ENCODE measurements at regions not wholly inside any gene's neighbourhood (a gene's known extent, or its start where the extent isn't known, plus 50 kb on each side); places are given as distances from the start of the nearest gene placed in this dataset.

DNA sequence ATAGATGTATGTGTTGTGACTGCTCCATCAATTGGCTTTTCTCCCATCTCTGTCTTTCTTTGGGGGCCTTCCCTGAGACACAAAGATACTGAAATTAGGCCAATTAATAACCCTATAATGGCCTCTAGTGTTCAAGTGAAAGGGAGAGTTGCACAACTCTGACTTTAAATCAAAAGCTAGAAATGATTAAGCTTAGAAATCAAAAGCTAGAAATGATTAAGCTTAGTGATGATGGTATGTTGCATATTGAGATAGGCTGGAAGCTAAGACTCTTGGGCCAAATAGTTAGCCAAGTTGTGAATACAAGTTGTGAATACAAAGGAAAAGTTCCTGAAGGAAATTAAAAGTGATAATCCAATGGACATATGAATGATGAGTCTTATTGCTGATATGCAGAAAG, 452.9 kb upstream of the AGA start:
- TF ChIP-seq, protein P1, sequence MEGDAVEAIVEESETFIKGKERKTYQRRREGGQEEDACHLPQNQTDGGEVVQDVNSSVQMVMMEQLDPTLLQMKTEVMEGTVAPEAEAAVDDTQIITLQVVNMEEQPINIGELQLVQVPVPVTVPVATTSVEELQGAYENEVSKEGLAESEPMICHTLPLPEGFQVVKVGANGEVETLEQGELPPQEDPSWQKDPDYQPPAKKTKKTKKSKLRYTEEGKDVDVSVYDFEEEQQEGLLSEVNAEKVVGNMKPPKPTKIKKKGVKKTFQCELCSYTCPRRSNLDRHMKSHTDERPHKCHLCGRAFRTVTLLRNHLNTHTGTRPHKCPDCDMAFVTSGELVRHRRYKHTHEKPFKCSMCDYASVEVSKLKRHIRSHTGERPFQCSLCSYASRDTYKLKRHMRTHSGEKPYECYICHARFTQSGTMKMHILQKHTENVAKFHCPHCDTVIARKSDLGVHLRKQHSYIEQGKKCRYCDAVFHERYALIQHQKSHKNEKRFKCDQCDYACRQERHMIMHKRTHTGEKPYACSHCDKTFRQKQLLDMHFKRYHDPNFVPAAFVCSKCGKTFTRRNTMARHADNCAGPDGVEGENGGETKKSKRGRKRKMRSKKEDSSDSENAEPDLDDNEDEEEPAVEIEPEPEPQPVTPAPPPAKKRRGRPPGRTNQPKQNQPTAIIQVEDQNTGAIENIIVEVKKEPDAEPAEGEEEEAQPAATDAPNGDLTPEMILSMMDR (conservative IDR thresholded peaks at IDR 0.05) = no peak
- no peak for TF ChIP-seq ZFX (IDR thresholded peaks at IDR 0.05)

Data from C4-2B (cell line).